ENCODE measurements at regions not wholly inside any gene's neighbourhood (a gene's known extent, or its start where the extent isn't known, plus 50 kb on each side); places are given as distances from the start of the nearest gene placed in this dataset.

GRCh38 chr2:224248944-224249371 lies 152.9 kb downstream of the FAM124B start:
- H3K79me2 ChIP-seq (replicated peaks; ENCODE audit: insufficient read depth): no peaks in the 10 kb centered on the region
- no peaks in the 10 kb centered on the region for H3K36me3 ChIP-seq (ENCODE audit: insufficient read depth)
- H3K27ac ChIP-seq (ENCODE audit: low read depth): no peak overlapping the region
- no peak for TF ChIP-seq ZNF331 (CRISPR knock-in tag; IDR thresholded peaks at IDR 0.05; ENCODE audit: low read depth)
- no peak for TF ChIP-seq NANOG (IDR thresholded peaks at IDR 0.05; ENCODE audit: borderline replicate concordance)
- TF ChIP-seq EZH2 (IDR thresholded peaks at IDR 0.05; ENCODE audit: low read depth, unreplicated experiment): no peak
- TF ChIP-seq EZH2phosphoT487 (IDR thresholded peaks at IDR 0.05; ENCODE audit: unreplicated experiment): no peak
- no peak for TF ChIP-seq JUNB (IDR thresholded peaks at IDR 0.05; ENCODE audit: unreplicated experiment)
- no peak for TF ChIP-seq STAT1 (IDR thresholded peaks at IDR 0.05; ENCODE audit: unreplicated experiment)
- TF ChIP-seq CTCF (conservative IDR thresholded peaks at IDR 0.05; ENCODE audit: low read depth in 2 of 2): no peak
- TF ChIP-seq CREB1 (CRISPR knock-in tag; IDR thresholded peaks at IDR 0.05; ENCODE audit: low read depth): no peak
- no peak for TF ChIP-seq REST (IDR thresholded peaks at IDR 0.05; ENCODE audit: unreplicated experiment)
- no peak for TF ChIP-seq ZNF462 (CRISPR knock-in tag; IDR thresholded peaks at IDR 0.05)
- no peaks in the 10 kb centered on the region for H3K27me3 ChIP-seq (ENCODE audit: insufficient read depth)
- no peaks in the 10 kb centered on the region; the same call in 1 of the 2 replicates for H3K9me2 ChIP-seq (ENCODE audit: insufficient read depth)
- no peak for DNase-seq (ENCODE audit: low spot score)
- no peak overlapping the region for H3K4me3 ChIP-seq
- H3F3A ChIP-seq (replicated peaks; ENCODE audit: low read depth): no peaks in the 10 kb centered on the region
- Mint-ChIP-seq H3K4me1 (no peaks in the 10 kb centered on the region), H3K9me3 (no peaks in the 10 kb centered on the region), H3K4me3 (no peak overlapping the region), H3K27me3 (ENCODE audit: insufficient read depth, low read depth, poor library complexity) (no peaks in the 10 kb centered on the region), H3K27ac (no peak overlapping the region), H3K36me3 (ENCODE audit: low read depth) (no peaks in the 10 kb centered on the region)
- no peak overlapping the region for H2AFZ ChIP-seq
- no peaks in the 10 kb centered on the region for H3K4me1 ChIP-seq (ENCODE audit: insufficient read depth)
- no peak overlapping the region for H3K4me2 ChIP-seq
- ATAC-seq: no peak
- no peaks in the 10 kb centered on the region for H4K20me1 ChIP-seq (replicated peaks; ENCODE audit: insufficient read depth)
